Upper lobe of left lung (tissue), 6 donors: ENCODE measurements at regions not wholly inside any gene's neighbourhood (a gene's known extent, or its start where the extent isn't known, plus 50 kb on each side); places are given as distances from the start of the nearest gene placed in this dataset.

ENCODE experiments used
- ATAC-seq, 2 donors: fragments of 200-7000 bp; cut with Tn5 transposase; one replicate each; pipeline ENCODE4 v1.9.1; 2022; ENCODE audit warnings: mild to moderate bottlenecking in 2 of 2, moderate library complexity in 2 of 2; ENCODE audit not compliant: low FRiP score in 2 of 2
- DNase-seq, 2 donors: peaks; one replicate each; pipeline ENCODE4 v3.0.0-alpha.2; 2019 to 2020
- H3K27ac ChIP-seq, 4 donors: fragments of 200-600 bp; sonication (generic); one replicate each; pipeline ENCODE4 v1.5.1; 2016 to 2019
- H3K27me3 ChIP-seq, 4 donors: fragments of 200-600 bp; sonication (generic); one replicate each; pipeline ENCODE4 v1.5.1; 2017 to 2019
- H3K36me3 ChIP-seq, 4 donors: fragments of 200-600 bp; sonication (generic); one replicate each; pipeline ENCODE4 v1.5.1; 2016 to 2019
- H3K4me1 ChIP-seq, 4 donors: fragments of 200-600 bp; sonication (generic); one replicate each; pipeline ENCODE4 v1.5.1; 2018 to 2019
- H3K4me3 ChIP-seq, 4 donors: fragments of 200-600 bp; sonication (generic); one replicate each; pipeline ENCODE4 v1.5.1; 2017 to 2019; ENCODE audit warnings: mild to moderate bottlenecking in 2 of 4, moderate library complexity in 1 of 4
- H3K9me3 ChIP-seq, 4 donors: fragments of 200-600 bp; sonication (generic); one replicate each; pipeline ENCODE4 v1.5.1; 2018 to 2019
- EP300 ChIP-seq, 4 donors: sonication (generic); formaldehyde crosslinking; IDR thresholded peaks; one replicate each; pipeline ENCODE4 v1.5.1; 2017; ENCODE audit warnings: antibody characterized with exemption in 4 of 4, control low read depth in 2 of 4
- POLR2A ChIP-seq, 4 donors: fragments of 450-650 bp; IDR thresholded peaks; one replicate each; pipeline ENCODE4 v1.5.1; 2016 to 2017; ENCODE audit warnings: antibody characterized with exemption in 4 of 4, mild to moderate bottlenecking in 2 of 4
- POLR2AphosphoS5 ChIP-seq, 2 donors: sonication (generic); formaldehyde crosslinking; IDR thresholded peaks; one replicate each; pipeline ENCODE4 v1.5.1; 2017; ENCODE audit warnings: antibody characterized with exemption in 2 of 2
- WGBS, 2 donors: methylation state at CpG; one replicate each; pipeline ENCODE4 v1.1.5; 2017 to 2018; 5-methylcytosine and 5-hydroxymethylcytosine counted together
- TF ChIP-seq, protein P1 (sequence below), 6 experiments: fragments of 450-650 bp in 4 of 6; fragments of 200-600 bp in 2 of 6; sonication (generic) in 2 of 6; IDR thresholded peaks; one replicate each; pipeline ENCODE4 v1.5.1; 2016 to 2019; ENCODE audit warnings: antibody characterized with exemption in 6 of 6
- donor health status: DM: no; HTN: no; CAD: no; lungs with moderate emphysema.
- donor health status: DM: no; HTN: yes; CAD: no; lungs with severe emphysema.

DNA sequence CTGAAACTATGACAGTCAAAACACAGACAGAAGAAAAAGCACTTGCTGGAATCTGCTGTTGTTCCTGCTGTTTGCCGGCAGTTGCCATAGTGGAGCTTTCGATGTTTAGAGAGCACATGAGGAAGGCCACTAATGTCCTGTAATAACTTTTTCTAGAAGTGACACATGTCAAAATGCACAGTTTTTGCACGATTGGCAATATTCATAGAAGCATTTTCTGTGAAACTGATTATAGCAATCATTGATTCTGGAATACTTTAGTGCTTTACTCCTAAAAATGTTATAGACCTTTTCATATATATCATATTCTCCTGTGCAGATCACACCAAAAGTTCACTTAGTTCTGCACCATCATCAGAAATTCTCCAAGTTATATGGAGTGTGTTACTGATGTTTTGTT, 407.0 kb upstream of the SOX9 start:
- WGBS, 2 donors, result 78 to 83% methylated on average over 3 of the region's 3 CpGs
- Histone ChIP-seq H3K9me3 (peaks cover 0 to 10% (median 0%) of the 10 kb centered on the region in 4 donors), H3K4me3 (no peak overlapping the region), H3K27me3 (no peaks in the 10 kb centered on the region), H3K4me1 (no peaks in the 10 kb centered on the region), H3K27ac (no peak overlapping the region), H3K36me3 (no peaks in the 10 kb centered on the region)
- no peak for TF ChIP-seq POLR2A (IDR thresholded peaks at IDR 0.05)
- TF ChIP-seq POLR2AphosphoS5 (IDR thresholded peaks at IDR 0.05), result no peak
- TF ChIP-seq EP300 (IDR thresholded peaks at IDR 0.05), result no peak
- TF ChIP-seq, protein P1, sequence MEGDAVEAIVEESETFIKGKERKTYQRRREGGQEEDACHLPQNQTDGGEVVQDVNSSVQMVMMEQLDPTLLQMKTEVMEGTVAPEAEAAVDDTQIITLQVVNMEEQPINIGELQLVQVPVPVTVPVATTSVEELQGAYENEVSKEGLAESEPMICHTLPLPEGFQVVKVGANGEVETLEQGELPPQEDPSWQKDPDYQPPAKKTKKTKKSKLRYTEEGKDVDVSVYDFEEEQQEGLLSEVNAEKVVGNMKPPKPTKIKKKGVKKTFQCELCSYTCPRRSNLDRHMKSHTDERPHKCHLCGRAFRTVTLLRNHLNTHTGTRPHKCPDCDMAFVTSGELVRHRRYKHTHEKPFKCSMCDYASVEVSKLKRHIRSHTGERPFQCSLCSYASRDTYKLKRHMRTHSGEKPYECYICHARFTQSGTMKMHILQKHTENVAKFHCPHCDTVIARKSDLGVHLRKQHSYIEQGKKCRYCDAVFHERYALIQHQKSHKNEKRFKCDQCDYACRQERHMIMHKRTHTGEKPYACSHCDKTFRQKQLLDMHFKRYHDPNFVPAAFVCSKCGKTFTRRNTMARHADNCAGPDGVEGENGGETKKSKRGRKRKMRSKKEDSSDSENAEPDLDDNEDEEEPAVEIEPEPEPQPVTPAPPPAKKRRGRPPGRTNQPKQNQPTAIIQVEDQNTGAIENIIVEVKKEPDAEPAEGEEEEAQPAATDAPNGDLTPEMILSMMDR (IDR thresholded peaks at IDR 0.05), result no peak
- no peak for DNase-seq
- ATAC-seq, result no peak

DNA sequence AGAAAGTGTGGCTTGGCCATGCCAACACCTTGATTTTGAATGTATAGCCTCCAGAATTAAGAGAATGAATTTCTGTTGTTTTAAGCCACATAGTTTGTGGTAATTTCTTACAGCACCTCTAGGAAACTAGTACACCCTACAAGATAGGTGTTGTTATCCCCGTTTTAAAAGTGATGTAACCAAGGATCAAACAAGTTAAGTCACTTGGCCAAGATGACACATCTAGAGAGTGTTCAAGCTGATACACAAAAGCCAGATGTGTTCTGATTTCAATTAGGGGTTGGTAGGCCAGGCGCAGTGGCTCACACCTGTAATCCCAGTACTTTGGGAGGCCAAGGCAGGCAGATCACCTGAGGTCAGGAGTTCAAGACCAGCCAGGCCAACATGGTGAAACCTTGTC, 396.5 kb upstream of the SOX9 start:
- no peaks in the 10 kb centered on the region for H3K4me1 ChIP-seq
- 89 to 90% methylated on average over 2 of the region's 2 CpGs for WGBS, 2 donors
- H3K4me3 ChIP-seq, result no peak overlapping the region
- TF ChIP-seq, protein P1 (IDR thresholded peaks at IDR 0.05), result no peak
- no peak for TF ChIP-seq POLR2AphosphoS5 (IDR thresholded peaks at IDR 0.05)
- no peak for TF ChIP-seq EP300 (IDR thresholded peaks at IDR 0.05)
- no peak for TF ChIP-seq POLR2A (IDR thresholded peaks at IDR 0.05)
- DNase-seq (no peak), ATAC-seq (no peak)
- H3K27ac ChIP-seq, result no peak overlapping the region
- H3K36me3 ChIP-seq, result no peaks in the 10 kb centered on the region
- H3K9me3 ChIP-seq, result no peaks in the 10 kb centered on the region
- no peaks in the 10 kb centered on the region for H3K27me3 ChIP-seq

DNA sequence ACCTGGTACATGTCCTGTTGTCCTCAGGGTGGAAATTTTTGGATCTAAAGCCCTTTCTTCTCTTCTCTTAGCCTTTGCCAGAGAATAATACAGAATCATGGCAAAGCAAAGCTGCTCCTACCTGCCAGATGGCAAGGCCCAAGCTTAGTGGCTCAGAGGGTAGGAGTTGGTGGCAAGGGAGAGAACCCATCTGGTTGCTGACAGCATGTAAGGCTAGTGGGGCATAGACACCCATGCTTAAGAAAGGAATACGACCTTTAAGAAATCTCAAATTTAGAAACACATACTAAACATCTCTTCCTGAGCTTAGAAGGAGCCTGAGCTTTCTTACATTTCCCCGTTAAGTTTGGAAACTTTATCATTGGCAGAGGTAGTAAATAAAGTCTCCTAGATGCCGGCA, 395.0 kb upstream of the SOX9 start:
- H3K27ac ChIP-seq, result no peak overlapping the region

DNA sequence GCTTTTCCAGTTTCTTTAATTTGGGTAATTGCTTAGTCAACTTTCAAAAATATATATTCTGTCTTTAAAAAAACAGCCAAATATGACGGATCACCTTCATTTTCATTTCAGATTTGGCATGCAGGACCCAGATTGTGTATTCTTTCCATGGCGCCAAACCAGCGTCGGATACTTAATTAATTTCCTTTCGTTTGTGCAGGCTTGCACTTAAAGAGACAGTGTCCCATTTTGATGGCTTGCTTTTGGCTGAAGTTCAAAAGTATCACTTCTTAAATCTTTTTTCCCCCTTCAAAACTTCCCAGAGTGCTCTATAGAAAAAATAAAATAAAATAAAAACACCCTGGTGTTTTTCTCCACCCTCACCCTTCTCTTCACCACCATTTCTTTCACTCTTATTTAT, 394.5 kb upstream of the SOX9 start:
- Histone ChIP-seq H3K4me1 (no peaks in the 10 kb centered on the region), H3K27me3 (no peaks in the 10 kb centered on the region), H3K36me3 (no peaks in the 10 kb centered on the region), H3K4me3 (no peak overlapping the region), H3K9me3 (no peaks in the 10 kb centered on the region), H3K27ac (no peak overlapping the region)
- DNase-seq (no peak), ATAC-seq (no peak)
- TF ChIP-seq POLR2AphosphoS5 (IDR thresholded peaks at IDR 0.05), result no peak
- TF ChIP-seq, protein P1 (IDR thresholded peaks at IDR 0.05), result no peak
- no peak for TF ChIP-seq POLR2A (IDR thresholded peaks at IDR 0.05)
- WGBS, 2 donors, result 38 to 49% methylated on average over 5 of the region's 5 CpGs

More for the DNA sequence above, 395.0 kb upstream of the SOX9 start:
- Histone ChIP-seq H3K9me3 (no peaks in the 10 kb centered on the region), H3K4me1 (no peaks in the 10 kb centered on the region), H3K27me3 (no peaks in the 10 kb centered on the region), H3K36me3 (no peaks in the 10 kb centered on the region), H3K4me3 (no peak overlapping the region)
- ATAC-seq (no peak), DNase-seq (no peak)
- TF ChIP-seq, protein P1 (IDR thresholded peaks at IDR 0.05), result no peak
- TF ChIP-seq POLR2A (IDR thresholded peaks at IDR 0.05), result no peak
- 67 to 73% methylated on average over 3 of the region's 3 CpGs for WGBS, 2 donors

DNA sequence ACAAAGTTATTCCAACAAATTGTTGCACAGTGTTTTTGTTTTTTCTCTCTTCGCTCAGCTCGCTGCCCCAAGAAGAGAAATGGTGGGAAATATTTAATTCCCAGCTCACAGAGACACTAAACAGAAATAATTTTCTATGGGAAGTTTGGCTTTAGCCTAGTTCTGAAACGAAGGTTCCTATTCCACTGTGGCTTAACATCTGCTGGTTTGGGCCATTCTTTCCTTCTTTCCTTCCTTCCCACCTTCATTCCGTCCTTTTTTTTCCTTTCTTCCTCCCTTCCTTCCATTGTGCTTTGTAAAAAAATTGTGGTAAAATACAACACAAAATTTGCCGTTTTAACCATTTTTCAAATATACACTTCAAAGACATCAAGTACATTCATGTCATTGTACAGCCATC, 393.5 kb upstream of the SOX9 start:
- DNase-seq (no peak), ATAC-seq (no peak)
- 78 to 83% methylated on average over 4 to 5 of the region's 5 CpGs for WGBS, 2 donors
- Histone ChIP-seq H3K36me3 (no peaks in the 10 kb centered on the region), H3K4me3 (no peak overlapping the region), H3K27ac (no peak overlapping the region), H3K27me3 (no peaks in the 10 kb centered on the region), H3K4me1 (no peaks in the 10 kb centered on the region), H3K9me3 (no peaks in the 10 kb centered on the region)
- TF ChIP-seq EP300 (IDR thresholded peaks at IDR 0.05) (no peak), POLR2A (IDR thresholded peaks at IDR 0.05) (no peak)
